Suprapubic skin (tissue), 3 donors: ENCODE measurements at regions not wholly inside any gene's neighbourhood (a gene's known extent, or its start where the extent isn't known, plus 50 kb on each side); places are given as distances from the start of the nearest gene placed in this dataset.
"Not testable (repeated sequence)": the region's sequence is repeated elsewhere in the genome, so short reads cannot be mapped to it uniquely, and the experiment has no call there.

Experiments
- POLR2A ChIP-seq, 2 donors: fragments of 450-650 bp; IDR thresholded peaks; one replicate each; pipeline ENCODE4 v1.6.1; 2017; ENCODE audit warnings: antibody characterized with exemption in 2 of 2, mild to moderate bottlenecking in 2 of 2, moderate library complexity in 2 of 2
- TF ChIP-seq, protein P1 (sequence below), 2 donors: fragments of 200-600 bp in 1 of 2; fragments of 450-650 bp in 1 of 2; sonication (generic) in 1 of 2; IDR thresholded peaks; one replicate each; pipeline ENCODE4 v1.5.1; 2016 to 2019; ENCODE audit warnings: antibody characterized with exemption in 2 of 2, mild to moderate bottlenecking in 1 of 2, moderate library complexity in 1 of 2

GRCh38 chr16:88166209-88166773 lies 215.1 kb downstream of the BANP start:
- TF ChIP-seq, protein P1, sequence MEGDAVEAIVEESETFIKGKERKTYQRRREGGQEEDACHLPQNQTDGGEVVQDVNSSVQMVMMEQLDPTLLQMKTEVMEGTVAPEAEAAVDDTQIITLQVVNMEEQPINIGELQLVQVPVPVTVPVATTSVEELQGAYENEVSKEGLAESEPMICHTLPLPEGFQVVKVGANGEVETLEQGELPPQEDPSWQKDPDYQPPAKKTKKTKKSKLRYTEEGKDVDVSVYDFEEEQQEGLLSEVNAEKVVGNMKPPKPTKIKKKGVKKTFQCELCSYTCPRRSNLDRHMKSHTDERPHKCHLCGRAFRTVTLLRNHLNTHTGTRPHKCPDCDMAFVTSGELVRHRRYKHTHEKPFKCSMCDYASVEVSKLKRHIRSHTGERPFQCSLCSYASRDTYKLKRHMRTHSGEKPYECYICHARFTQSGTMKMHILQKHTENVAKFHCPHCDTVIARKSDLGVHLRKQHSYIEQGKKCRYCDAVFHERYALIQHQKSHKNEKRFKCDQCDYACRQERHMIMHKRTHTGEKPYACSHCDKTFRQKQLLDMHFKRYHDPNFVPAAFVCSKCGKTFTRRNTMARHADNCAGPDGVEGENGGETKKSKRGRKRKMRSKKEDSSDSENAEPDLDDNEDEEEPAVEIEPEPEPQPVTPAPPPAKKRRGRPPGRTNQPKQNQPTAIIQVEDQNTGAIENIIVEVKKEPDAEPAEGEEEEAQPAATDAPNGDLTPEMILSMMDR (IDR thresholded peaks at IDR 0.05): not testable (repeated sequence)
- TF ChIP-seq POLR2A (IDR thresholded peaks at IDR 0.05): not testable (repeated sequence)
